HCT116 (cell line): ENCODE measurements at regions not wholly inside any gene's neighbourhood (a gene's known extent, or its start where the extent isn't known, plus 50 kb on each side); places are given as distances from the start of the nearest gene placed in this dataset.

Experiments used
- ATAC-seq: fragments of 200-7000 bp; cut with Tn5 transposase; 2 replicates; pipeline ENCODE4 v1.9.1; 2020; ENCODE audit warnings: mild to moderate bottlenecking, moderate library complexity
- BruUV-seq: library from RNA; stranded (reverse); fragments of 400-500 nt; replicated peaks from 2 replicates; lab custom pipeline; 2021; lab: Mats Ljungman, UMichigan
- CTCF ChIA-PET: fragments of 300-600 bp; sonication (Branson Sonifier 250); formaldehyde crosslinking; loops from one replicate; lab custom pipeline; 2021; ENCODE audit warnings: antibody characterized with exemption; lab: Charles Lee
- POLR2A ChIA-PET: fragments of 300-600, 350-600 bp; sonication (Branson Sonifier 250); formaldehyde crosslinking; loops from one replicate; lab custom pipeline; 2021; ENCODE audit warnings: antibody characterized with exemption; lab: Charles Lee
- RAD21 ChIA-PET, 2 experiments: fragments of 300-600 bp; sonication (Branson Sonifier 250); formaldehyde crosslinking; loops; one replicate each; lab custom pipeline; 2023; ENCODE audit warnings: low total read pairs in 2 of 2; ENCODE audit not compliant: uncharacterized antibody in 2 of 2, unreplicated experiment in 2 of 2, low non-redundant PET in 1 of 2; lab: Charles Lee
- DNase-seq: peaks from one replicate; pipeline ENCODE4 v3.0.0-alpha.2; 2010; ENCODE audit warnings: low read depth, low spot score
- H2AFZ ChIP-seq: fragments of 200-600 bp; shearing (Covaris generic), sonication (generic); 2 replicates; pipeline ENCODE4 v1.6.1; 2017; ENCODE audit warnings: low read depth, mixed run types, mixed read lengths, antibody characterized with exemption, low read length; ENCODE audit not compliant: poor library complexity, severe bottlenecking
- H3K27ac ChIP-seq: 2 replicates; pipeline ENCODE4 v1.5.1; 2012; ENCODE audit warnings: low read depth, low read length
- H3K27me3 ChIP-seq: fragments of 200-600 bp; sonication (generic); 2 replicates; pipeline ENCODE4 v1.6.1; 2016; ENCODE audit warnings: mixed run types, low read length, mixed read lengths; ENCODE audit not compliant: insufficient read depth
- H3K36me3 ChIP-seq, 2 experiments: fragments of 200-500 bp in 1 of 2; fragments of 200-600 bp in 1 of 2; sonication (Bioruptor generic) in 1 of 2; sonication (generic) in 1 of 2; 2 replicates each; pipeline versions ENCODE4 v1.5.1 to v1.6.1; 2014 to 2016; ENCODE audit warnings: low read length in 2 of 2, inconsistent platforms in 1 of 2, mixed read lengths in 1 of 2, mixed run types in 1 of 2; ENCODE audit not compliant: insufficient read depth in 2 of 2, control insufficient read depth in 1 of 2
- H3K4me1 ChIP-seq, 2 experiments: fragments of 200-600 bp in 1 of 2; sonication (generic) in 1 of 2; 2 replicates each; pipeline versions ENCODE4 v1.5.1 to v1.6.1; 2012 to 2017; ENCODE audit warnings: low read length in 2 of 2, inconsistent platforms in 1 of 2, mild to moderate bottlenecking in 1 of 2, mixed read lengths in 1 of 2, mixed run types in 1 of 2, moderate library complexity in 1 of 2; ENCODE audit not compliant: insufficient read depth in 2 of 2, control insufficient read depth in 1 of 2
- H3K4me2 ChIP-seq: fragments of 200-600 bp; sonication (generic); 2 replicates; pipeline ENCODE4 v1.6.1; 2017; ENCODE audit warnings: mixed run types, low read length, mixed read lengths
- H3K4me3 ChIP-seq, 2 experiments: fragments of 200-600 bp in 1 of 2; sonication (generic) in 1 of 2; replicated peaks in 1 of 2; 2 replicates each; pipeline ENCODE4 v1.5.1; 2011 to 2016; ENCODE audit warnings: low read length in 2 of 2, control low read depth in 1 of 2, low read depth in 1 of 2, mild to moderate bottlenecking in 1 of 2, mixed read lengths in 1 of 2, mixed run types in 1 of 2
- H3K79me2 ChIP-seq: fragments of 200-600 bp; sonication (generic); 2 replicates; pipeline ENCODE4 v1.6.1; 2017; ENCODE audit warnings: mild to moderate bottlenecking, mixed run types, low read length, moderate library complexity, mixed read lengths; ENCODE audit not compliant: insufficient read depth
- H3K9ac ChIP-seq: fragments of 200-600 bp; sonication (generic); 2 replicates; pipeline ENCODE4 v1.6.1; 2016; ENCODE audit warnings: low read length, mixed read lengths
- H3K9me2 ChIP-seq: fragments of 200-600 bp; sonication (generic), shearing (Covaris generic); 2 replicates; pipeline ENCODE4 v1.6.1; 2017; ENCODE audit warnings: mixed run types, mild to moderate bottlenecking, moderate library complexity; ENCODE audit not compliant: insufficient read depth
- H3K9me3 ChIP-seq, 2 experiments: fragments of 200-500 bp in 1 of 2; fragments of 200-600 bp in 1 of 2; sonication (Bioruptor generic) in 1 of 2; sonication (generic) in 1 of 2; 2 replicates each; pipeline ENCODE4 v1.6.1; 2014 to 2017; ENCODE audit warnings: low read length in 2 of 2, mixed read lengths in 2 of 2, inconsistent platforms in 1 of 2, low read depth in 1 of 2, mild to moderate bottlenecking in 1 of 2, mixed run types in 1 of 2, moderate library complexity in 1 of 2; ENCODE audit not compliant: control insufficient read depth in 1 of 2, insufficient read depth in 1 of 2
- H4K20me1 ChIP-seq: fragments of 200-600 bp; sonication (generic), shearing (Covaris generic); 2 replicates; pipeline ENCODE4 v1.6.1; 2017; ENCODE audit warnings: mixed run types, mild to moderate bottlenecking, moderate library complexity; ENCODE audit not compliant: insufficient read depth
- EGR1 ChIP-seq: IDR thresholded peaks from 2 replicates; pipeline ENCODE4 v1.6.1; 2012; ENCODE audit warnings: low read depth
- ELF1 ChIP-seq: IDR thresholded peaks from 2 replicates; pipeline ENCODE4 v1.6.1; 2012; ENCODE audit warnings: low read depth, borderline replicate concordance
- EZH2 ChIP-seq: fragments of 200-600 bp; sonication (generic); IDR thresholded peaks from 2 replicates; pipeline ENCODE4 v1.6.1; 2017; ENCODE audit warnings: antibody characterized with exemption, mixed run types
- FOSL1 ChIP-seq: IDR thresholded peaks from 2 replicates; pipeline ENCODE4 v1.6.1; 2012; ENCODE audit warnings: low read depth
- JUND ChIP-seq: IDR thresholded peaks from 2 replicates; pipeline ENCODE4 v1.6.1; 2012
- POLR2A ChIP-seq: IDR thresholded peaks from 2 replicates; pipeline ENCODE4 v1.7.0; 2011; ENCODE audit warnings: borderline replicate concordance; ENCODE audit not compliant: insufficient read depth, insufficient read length; ENCODE audit errors: extremely low read depth
- RAD21 ChIP-seq: IDR thresholded peaks from 2 replicates; pipeline ENCODE4 v1.6.1; 2012; ENCODE audit warnings: low read depth, mild to moderate bottlenecking
- SRF ChIP-seq: IDR thresholded peaks from 2 replicates; pipeline ENCODE4 v1.6.1; 2012; ENCODE audit warnings: low read depth
- ZFX ChIP-seq: fragments of 450-650 bp; IDR thresholded peaks from 2 replicates; pipeline ENCODE4 v1.6.1; 2017
- intact Hi-C: fragments of 100-400 bp; cut with micrococcal nuclease; formaldehyde crosslinking; loops from 2 replicates; pipeline ENCODE4 v1.10.0; 2022
- TF ChIP-seq, protein P1 (sequence below): IDR thresholded peaks from 2 replicates; pipeline ENCODE4 v1.6.1; 2012
- TF ChIP-seq, protein P2 (sequence below), 3 experiments: fragments of 200-600 bp in 1 of 3; sonication (generic) in 1 of 3; IDR thresholded peaks in 2 of 3; conservative IDR thresholded peaks in 1 of 3; 2 replicates each; pipeline ENCODE4 v1.5.1; 2012 to 2017; ENCODE audit warnings: low read depth in 2 of 3, low read length in 2 of 3, antibody characterized with exemption in 1 of 3, borderline replicate concordance in 1 of 3, control low read depth in 1 of 3, mild to moderate bottlenecking in 1 of 3, mixed read lengths in 1 of 3, mixed run types in 1 of 3, moderate library complexity in 1 of 3; ENCODE audit not compliant: insufficient read depth in 1 of 3

DNA sequence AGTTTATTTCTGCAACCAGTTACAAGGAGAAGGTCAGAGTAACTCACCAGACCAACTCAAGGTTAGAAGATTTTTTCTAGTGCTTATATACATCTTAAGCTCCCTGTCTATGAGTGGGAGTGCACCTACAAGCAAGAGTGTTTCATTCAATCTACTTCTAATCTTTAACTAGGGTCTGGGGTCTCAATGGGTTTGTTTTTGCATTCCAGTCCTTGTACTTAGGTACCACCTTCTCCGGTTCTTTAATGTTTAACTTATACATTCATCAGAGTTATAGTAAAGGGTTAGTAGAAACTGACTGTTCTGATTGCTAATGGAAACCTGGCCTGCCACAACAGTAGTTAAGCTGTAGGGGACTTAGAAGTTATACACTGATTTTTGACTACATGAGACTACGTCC, 271.7 kb downstream of the HTR1A start:
- TF ChIP-seq, protein P1, sequence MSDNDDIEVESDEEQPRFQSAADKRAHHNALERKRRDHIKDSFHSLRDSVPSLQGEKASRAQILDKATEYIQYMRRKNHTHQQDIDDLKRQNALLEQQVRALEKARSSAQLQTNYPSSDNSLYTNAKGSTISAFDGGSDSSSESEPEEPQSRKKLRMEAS = no peak
- TF ChIP-seq ELF1 = no peak
- TF ChIP-seq RAD21 = no peak
- TF ChIP-seq EGR1 = no peak
- no peak for TF ChIP-seq POLR2A
- no peak for TF ChIP-seq JUND
- no peak for TF ChIP-seq FOSL1
- TF ChIP-seq SRF = no peak
- no peak for TF ChIP-seq ZFX
- TF ChIP-seq EZH2 = no peak
- TF ChIP-seq, protein P2, sequence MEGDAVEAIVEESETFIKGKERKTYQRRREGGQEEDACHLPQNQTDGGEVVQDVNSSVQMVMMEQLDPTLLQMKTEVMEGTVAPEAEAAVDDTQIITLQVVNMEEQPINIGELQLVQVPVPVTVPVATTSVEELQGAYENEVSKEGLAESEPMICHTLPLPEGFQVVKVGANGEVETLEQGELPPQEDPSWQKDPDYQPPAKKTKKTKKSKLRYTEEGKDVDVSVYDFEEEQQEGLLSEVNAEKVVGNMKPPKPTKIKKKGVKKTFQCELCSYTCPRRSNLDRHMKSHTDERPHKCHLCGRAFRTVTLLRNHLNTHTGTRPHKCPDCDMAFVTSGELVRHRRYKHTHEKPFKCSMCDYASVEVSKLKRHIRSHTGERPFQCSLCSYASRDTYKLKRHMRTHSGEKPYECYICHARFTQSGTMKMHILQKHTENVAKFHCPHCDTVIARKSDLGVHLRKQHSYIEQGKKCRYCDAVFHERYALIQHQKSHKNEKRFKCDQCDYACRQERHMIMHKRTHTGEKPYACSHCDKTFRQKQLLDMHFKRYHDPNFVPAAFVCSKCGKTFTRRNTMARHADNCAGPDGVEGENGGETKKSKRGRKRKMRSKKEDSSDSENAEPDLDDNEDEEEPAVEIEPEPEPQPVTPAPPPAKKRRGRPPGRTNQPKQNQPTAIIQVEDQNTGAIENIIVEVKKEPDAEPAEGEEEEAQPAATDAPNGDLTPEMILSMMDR (IDR thresholded peaks at IDR 0.05 in 2 of 3, conservative IDR thresholded peaks at IDR 0.05 in 1 of 3; ENCODE audit: borderline replicate concordance in 1 of 3, insufficient read depth in 1 of 3, low read depth in 2 of 3, low read length in 2 of 3) = no peak
- H2AFZ ChIP-seq = no peak overlapping the region
- H3K9me2 ChIP-seq = no peaks in the 10 kb centered on the region
- no peaks in the 10 kb centered on the region for H3K79me2 ChIP-seq
- H4K20me1 ChIP-seq = no peaks in the 10 kb centered on the region
- ChIA-PET POLR2A (no interaction called here), CTCF (no interaction called here), RAD21 (no interaction called here)
- no peak overlapping the region for H3K4me3 ChIP-seq
- intact Hi-C loops = no loop called here
- DNase-seq (no peak), ATAC-seq (no peak)
- no peaks in the 10 kb centered on the region for H3K4me1 ChIP-seq
- H3K4me2 ChIP-seq = no peak overlapping the region
- H3K36me3 ChIP-seq = no peaks in the 10 kb centered on the region
- no peak overlapping the region for H3K27ac ChIP-seq
- H3K27me3 ChIP-seq = no peaks in the 10 kb centered on the region
- no peak overlapping the region for H3K9ac ChIP-seq
- peaks cover 6 to 8% of the 10 kb centered on the region in 2 experiments; a peak in 2 of 4 replicates for H3K9me3 ChIP-seq
- BruUV-seq = no TSS peak
